Endodermal cell (in vitro differentiated cells): ENCODE measurements at regions not wholly inside any gene's neighbourhood (a gene's known extent, or its start where the extent isn't known, plus 50 kb on each side); places are given as distances from the start of the nearest gene placed in this dataset.

ENCODE experiments used
- DNase-seq: peaks from one replicate; pipeline ENCODE4 v3.0.0-alpha.2; 2017
- H3K27ac ChIP-seq: 2 replicates; pipeline ENCODE4 v1.5.1; 2013; ENCODE audit warnings: mild to moderate bottlenecking, low read depth, low read length, moderate library complexity
- H3K27me3 ChIP-seq: 2 replicates; pipeline ENCODE4 v1.6.1; 2013; ENCODE audit warnings: mild to moderate bottlenecking, low read length, moderate library complexity; ENCODE audit not compliant: insufficient read depth, control insufficient read depth, poor library complexity, severe bottlenecking
- H3K36me3 ChIP-seq: 2 replicates; pipeline ENCODE4 v1.7.0; 2013; ENCODE audit warnings: mild to moderate bottlenecking, low read length, moderate library complexity; ENCODE audit not compliant: control insufficient read depth, insufficient read depth
- H3K4me1 ChIP-seq: one replicate; pipeline ENCODE4 v1.7.0; 2013; ENCODE audit warnings: low read length; ENCODE audit not compliant: control insufficient read depth, insufficient read depth
- H3K4me3 ChIP-seq: 2 replicates; pipeline ENCODE4 v1.5.1; 2013; ENCODE audit warnings: mild to moderate bottlenecking, low read length, moderate library complexity
- H3K9ac ChIP-seq: 2 replicates; pipeline ENCODE4 v1.6.1; 2013; ENCODE audit warnings: mild to moderate bottlenecking, low read length, moderate library complexity; ENCODE audit not compliant: poor library complexity, severe bottlenecking; ENCODE audit errors: extremely low read depth
- H3K9me3 ChIP-seq: 2 replicates; pipeline ENCODE4 v1.6.1; 2013; ENCODE audit warnings: mild to moderate bottlenecking, low read length, moderate library complexity; ENCODE audit not compliant: control insufficient read depth
- H3K27ac Mint-ChIP-seq: 2 replicates; pipeline ENCODE4 v1.8.0; 2020; ENCODE audit warnings: mixed read lengths
- H3K27me3 Mint-ChIP-seq: 2 replicates; pipeline ENCODE4 v1.8.0; 2021; ENCODE audit warnings: mild to moderate bottlenecking, mixed read lengths; ENCODE audit not compliant: insufficient read depth
- H3K36me3 Mint-ChIP-seq: 2 replicates; pipeline ENCODE4 v1.8.0; 2020; ENCODE audit warnings: low read depth, mixed read lengths
- H3K4me1 Mint-ChIP-seq: 2 replicates; pipeline ENCODE4 v1.8.0; 2020; ENCODE audit warnings: mixed read lengths
- H3K4me3 Mint-ChIP-seq: 2 replicates; pipeline ENCODE4 v1.8.0; 2020; ENCODE audit warnings: mild to moderate bottlenecking, moderate library complexity, mixed read lengths
- H3K9me3 Mint-ChIP-seq: 2 replicates; pipeline ENCODE4 v1.8.0; 2020; ENCODE audit warnings: mild to moderate bottlenecking, mixed read lengths
- WGBS, 2 experiments: methylation state at CpG; one replicate each; pipeline versions ENCODE4 v1.1.5 to v1.1.7; 2013; ENCODE audit warnings: missing lambda C conversion rate in 2 of 2, mixed read lengths in 1 of 2; ENCODE audit not compliant: insufficient coverage in 1 of 2, insufficient read length in 1 of 2; 5-methylcytosine and 5-hydroxymethylcytosine counted together
- TF ChIP-seq, protein P1 (sequence below): fragments of 200-600 bp; sonication (generic); conservative IDR thresholded peaks from 2 replicates; pipeline ENCODE4 v1.5.0; 2021; ENCODE audit warnings: antibody characterized with exemption, mild to moderate bottlenecking

DNA sequence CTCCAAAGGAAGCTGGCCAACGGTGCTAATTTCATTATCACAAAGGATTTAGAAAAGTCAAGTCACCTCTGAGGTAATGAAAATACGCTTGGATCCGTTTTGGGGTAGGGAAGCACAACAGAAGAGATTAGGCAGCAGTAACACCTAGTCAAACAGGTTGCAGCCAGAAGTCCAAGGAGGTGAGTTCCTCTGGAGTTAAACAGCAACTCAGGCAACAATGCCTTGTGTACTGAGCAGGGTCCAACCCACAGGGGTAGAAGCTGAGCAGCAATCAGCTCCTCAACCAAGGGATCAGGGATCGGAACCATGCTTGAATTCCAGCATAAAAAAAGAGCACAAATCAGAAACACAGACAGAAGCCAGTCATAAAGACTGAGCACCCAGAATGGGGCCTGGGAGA, 88.1 kb upstream of the SPRED1 start:
- peaks cover 41% of the 10 kb centered on the region for H3K4me1 Mint-ChIP-seq
- H3K9me3 Mint-ChIP-seq = no peaks in the 10 kb centered on the region
- H3K4me3 Mint-ChIP-seq = no peak overlapping the region
- H3K27me3 Mint-ChIP-seq = no peaks in the 10 kb centered on the region
- WGBS, 2 experiments = 62 to 86% methylated on average over 4 of the region's 4 CpGs
- peak; percentile 44 for DNase-seq
- TF ChIP-seq, protein P1, sequence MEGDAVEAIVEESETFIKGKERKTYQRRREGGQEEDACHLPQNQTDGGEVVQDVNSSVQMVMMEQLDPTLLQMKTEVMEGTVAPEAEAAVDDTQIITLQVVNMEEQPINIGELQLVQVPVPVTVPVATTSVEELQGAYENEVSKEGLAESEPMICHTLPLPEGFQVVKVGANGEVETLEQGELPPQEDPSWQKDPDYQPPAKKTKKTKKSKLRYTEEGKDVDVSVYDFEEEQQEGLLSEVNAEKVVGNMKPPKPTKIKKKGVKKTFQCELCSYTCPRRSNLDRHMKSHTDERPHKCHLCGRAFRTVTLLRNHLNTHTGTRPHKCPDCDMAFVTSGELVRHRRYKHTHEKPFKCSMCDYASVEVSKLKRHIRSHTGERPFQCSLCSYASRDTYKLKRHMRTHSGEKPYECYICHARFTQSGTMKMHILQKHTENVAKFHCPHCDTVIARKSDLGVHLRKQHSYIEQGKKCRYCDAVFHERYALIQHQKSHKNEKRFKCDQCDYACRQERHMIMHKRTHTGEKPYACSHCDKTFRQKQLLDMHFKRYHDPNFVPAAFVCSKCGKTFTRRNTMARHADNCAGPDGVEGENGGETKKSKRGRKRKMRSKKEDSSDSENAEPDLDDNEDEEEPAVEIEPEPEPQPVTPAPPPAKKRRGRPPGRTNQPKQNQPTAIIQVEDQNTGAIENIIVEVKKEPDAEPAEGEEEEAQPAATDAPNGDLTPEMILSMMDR = no peak
- H3K27ac Mint-ChIP-seq = peak overlapping the region; percentile 77
- peaks cover 18% of the 10 kb centered on the region for H3K4me1 ChIP-seq
- no peaks in the 10 kb centered on the region for H3K27me3 ChIP-seq
- no peaks in the 10 kb centered on the region for H3K36me3 Mint-ChIP-seq
- peak overlapping the region; percentile 21 for H3K4me3 ChIP-seq
- H3K36me3 ChIP-seq = no peaks in the 10 kb centered on the region
- no peaks in the 10 kb centered on the region for H3K9me3 ChIP-seq
- peak overlapping the region; percentile 5 for H3K9ac ChIP-seq
- peak overlapping the region; percentile 34 for H3K27ac ChIP-seq

DNA sequence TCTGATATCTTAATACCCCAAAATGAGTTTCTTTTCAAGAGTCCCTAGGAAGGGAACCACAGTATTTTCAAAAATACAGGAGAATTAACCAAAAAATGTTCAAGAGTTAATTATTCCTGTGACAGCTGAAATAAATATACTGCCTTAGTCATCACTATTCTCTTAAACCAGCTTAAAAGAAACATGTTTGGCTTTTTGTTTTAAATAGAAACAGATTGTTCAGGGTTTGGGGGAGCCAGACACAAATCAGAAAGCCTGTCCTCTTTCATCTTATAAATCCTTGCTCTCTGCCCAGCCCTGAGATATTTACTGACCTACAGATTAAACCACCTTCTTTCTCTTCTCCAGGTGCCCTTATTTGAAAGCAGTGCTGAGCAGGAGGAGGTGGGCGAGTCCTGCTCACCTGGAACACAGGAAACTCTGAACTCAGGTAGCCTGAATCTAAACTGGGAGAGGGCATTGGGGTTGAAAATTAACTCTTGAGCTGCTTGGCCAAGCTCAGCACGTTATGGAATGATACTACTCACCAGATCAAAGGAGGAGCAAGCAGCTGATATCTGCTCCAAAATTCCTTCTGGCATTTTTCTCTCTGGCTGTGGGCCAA, 84.1 kb upstream of the SPRED1 start:
- no peak for DNase-seq
- Histone ChIP-seq H3K9ac (no peak overlapping the region), H3K36me3 (no peaks in the 10 kb centered on the region), H3K4me3 (no peak overlapping the region), H3K27ac (no peak overlapping the region), H3K4me1 (peaks cover 11% of the 10 kb centered on the region), H3K9me3 (peaks cover 6% of the 10 kb centered on the region), H3K27me3 (no peaks in the 10 kb centered on the region)
- H3K36me3 Mint-ChIP-seq = no peaks in the 10 kb centered on the region
- TF ChIP-seq, protein P1 = no peak
- WGBS, 2 experiments = 67 to 73% methylated on average over 2 of the region's 2 CpGs
- no peaks in the 10 kb centered on the region for H3K27me3 Mint-ChIP-seq
- H3K4me3 Mint-ChIP-seq = no peak overlapping the region
- no peak overlapping the region for H3K27ac Mint-ChIP-seq
- peaks cover 1% of the 10 kb centered on the region for H3K9me3 Mint-ChIP-seq
- peaks cover 35% of the 10 kb centered on the region for H3K4me1 Mint-ChIP-seq

DNA sequence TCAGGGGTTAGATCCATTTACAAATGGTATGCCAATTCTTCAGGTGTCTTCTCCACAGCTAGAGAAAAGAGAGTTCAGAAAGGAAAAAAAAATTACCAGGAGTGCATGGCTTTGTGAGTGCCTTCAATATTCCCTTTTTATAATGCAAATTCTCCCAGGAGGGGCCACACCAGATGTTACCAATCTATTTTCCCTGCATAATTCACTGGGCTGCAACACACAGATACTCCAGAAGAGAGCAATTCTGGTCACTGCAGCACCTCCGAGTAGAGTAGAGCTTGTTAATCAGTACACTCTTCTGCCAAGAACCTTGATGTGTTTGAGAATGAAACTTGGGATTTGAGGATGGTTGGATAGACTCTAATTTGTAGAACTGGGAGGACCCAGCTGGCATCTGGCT, 80.7 kb upstream of the SPRED1 start:
- Histone ChIP-seq H3K4me1 (no peaks in the 10 kb centered on the region), H3K4me3 (no peak overlapping the region), H3K36me3 (no peaks in the 10 kb centered on the region), H3K9me3 (peaks cover 6% of the 10 kb centered on the region), H3K27ac (no peak overlapping the region), H3K9ac (no peak overlapping the region), H3K27me3 (no peaks in the 10 kb centered on the region)
- H3K27me3 Mint-ChIP-seq = no peaks in the 10 kb centered on the region
- H3K27ac Mint-ChIP-seq = no peak overlapping the region
- no peak overlapping the region for H3K4me3 Mint-ChIP-seq
- H3K4me1 Mint-ChIP-seq = peaks cover 19% of the 10 kb centered on the region
- WGBS, 2 experiments = 88% methylated on average over 1 of the region's 1 CpG; no CpG with 5 or more reads in 1 of the 2 experiments
- peaks cover 1% of the 10 kb centered on the region for H3K9me3 Mint-ChIP-seq
- no peak for DNase-seq
- no peaks in the 10 kb centered on the region for H3K36me3 Mint-ChIP-seq
- TF ChIP-seq, protein P1 = no peak
